ENCODE measurements at regions not wholly inside any gene's neighbourhood (a gene's known extent, or its start where the extent isn't known, plus 50 kb on each side); places are given as distances from the start of the nearest gene placed in this dataset.

DNA sequence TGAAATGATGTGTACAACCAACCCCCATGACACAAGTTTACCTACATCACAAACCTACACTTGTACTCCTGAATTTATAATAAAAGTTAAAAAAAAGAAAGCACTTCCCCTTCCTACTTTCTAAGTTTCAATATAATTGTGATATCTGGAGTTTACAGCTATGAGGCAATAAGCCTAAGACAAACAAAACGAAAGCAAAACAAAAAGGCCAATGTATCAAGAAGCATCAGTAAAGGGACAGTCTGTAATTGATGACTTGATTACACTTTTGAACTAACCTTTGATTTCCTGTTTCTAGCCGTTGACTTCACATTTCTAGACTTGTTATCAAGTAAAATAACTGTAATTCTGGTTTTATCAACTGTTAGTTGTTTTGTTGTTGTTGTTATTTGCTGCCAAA is 187.5 kb upstream of the CNTN3 start:
- no peak overlapping the region for H3K27ac ChIP-seq (ENCODE audit: low read depth in 1 of 2, low read length in 2 of 2)
- no peak overlapping the region for H3K4me2 ChIP-seq (replicated peaks; ENCODE audit: extremely low read depth, low read length, poor library complexity, severe bottlenecking)
- TF ChIP-seq, protein P1, sequence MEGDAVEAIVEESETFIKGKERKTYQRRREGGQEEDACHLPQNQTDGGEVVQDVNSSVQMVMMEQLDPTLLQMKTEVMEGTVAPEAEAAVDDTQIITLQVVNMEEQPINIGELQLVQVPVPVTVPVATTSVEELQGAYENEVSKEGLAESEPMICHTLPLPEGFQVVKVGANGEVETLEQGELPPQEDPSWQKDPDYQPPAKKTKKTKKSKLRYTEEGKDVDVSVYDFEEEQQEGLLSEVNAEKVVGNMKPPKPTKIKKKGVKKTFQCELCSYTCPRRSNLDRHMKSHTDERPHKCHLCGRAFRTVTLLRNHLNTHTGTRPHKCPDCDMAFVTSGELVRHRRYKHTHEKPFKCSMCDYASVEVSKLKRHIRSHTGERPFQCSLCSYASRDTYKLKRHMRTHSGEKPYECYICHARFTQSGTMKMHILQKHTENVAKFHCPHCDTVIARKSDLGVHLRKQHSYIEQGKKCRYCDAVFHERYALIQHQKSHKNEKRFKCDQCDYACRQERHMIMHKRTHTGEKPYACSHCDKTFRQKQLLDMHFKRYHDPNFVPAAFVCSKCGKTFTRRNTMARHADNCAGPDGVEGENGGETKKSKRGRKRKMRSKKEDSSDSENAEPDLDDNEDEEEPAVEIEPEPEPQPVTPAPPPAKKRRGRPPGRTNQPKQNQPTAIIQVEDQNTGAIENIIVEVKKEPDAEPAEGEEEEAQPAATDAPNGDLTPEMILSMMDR (IDR thresholded peaks at IDR 0.05), result no peak
- no peaks in the 10 kb centered on the region for H3K27me3 Mint-ChIP-seq (ENCODE audit: low read depth in 3 of 3)
- no peak for DNase-seq
- no peaks in the 10 kb centered on the region for H3K4me1 ChIP-seq (ENCODE audit: control insufficient read depth in 1 of 2, insufficient read depth in 2 of 2, low read length in 2 of 2)
- intact Hi-C loops (cut with micrococcal nuclease), result no loop called here
- H3K79me2 ChIP-seq (ENCODE audit: insufficient read depth, low read length), result no peaks in the 10 kb centered on the region
- H3K36me3 ChIP-seq (replicated peaks in 1 of 2; ENCODE audit: control insufficient read depth in 1 of 2, insufficient read depth in 2 of 2, low read length in 2 of 2), result no peaks in the 10 kb centered on the region
- H3K9me3 Mint-ChIP-seq, result peaks cover 0 to 15% (median 2%) of the 10 kb centered on the region in 7 donors
- no peak overlapping the region for H3K4me3 Mint-ChIP-seq
- no peak overlapping the region for H3K4me3 ChIP-seq (replicated peaks in 1 of 3; ENCODE audit: low read depth in 2 of 3, low read length in 3 of 3)
- no peaks in the 10 kb centered on the region for H4K20me1 ChIP-seq (ENCODE audit: insufficient read depth, low read length)
- no peaks in the 10 kb centered on the region for H3K27me3 ChIP-seq (ENCODE audit: control insufficient read depth in 2 of 2, insufficient read depth in 2 of 2, low read length in 2 of 2)
- no peaks in the 10 kb centered on the region for H3K4me1 Mint-ChIP-seq
- no CpG with 5 or more reads among the region's 2 CpGs for WGBS (ENCODE audit: insufficient coverage)
- no peak overlapping the region for H3K27ac Mint-ChIP-seq
- peaks cover 3 to 7% of the 10 kb centered on the region in 2 donors for H3K9me3 ChIP-seq (replicated peaks in 1 of 2; ENCODE audit: control insufficient read depth in 1 of 2, insufficient read depth in 1 of 2, low read length in 2 of 2)
- H3K9ac ChIP-seq (ENCODE audit: insufficient read depth, low read length, poor library complexity, severe bottlenecking), result no peak overlapping the region
- no peak overlapping the region for H2AFZ ChIP-seq (ENCODE audit: insufficient read depth, low read depth, low read length, poor library complexity, severe bottlenecking)
- H3K36me3 Mint-ChIP-seq, result no peaks in the 10 kb centered on the region

DNA sequence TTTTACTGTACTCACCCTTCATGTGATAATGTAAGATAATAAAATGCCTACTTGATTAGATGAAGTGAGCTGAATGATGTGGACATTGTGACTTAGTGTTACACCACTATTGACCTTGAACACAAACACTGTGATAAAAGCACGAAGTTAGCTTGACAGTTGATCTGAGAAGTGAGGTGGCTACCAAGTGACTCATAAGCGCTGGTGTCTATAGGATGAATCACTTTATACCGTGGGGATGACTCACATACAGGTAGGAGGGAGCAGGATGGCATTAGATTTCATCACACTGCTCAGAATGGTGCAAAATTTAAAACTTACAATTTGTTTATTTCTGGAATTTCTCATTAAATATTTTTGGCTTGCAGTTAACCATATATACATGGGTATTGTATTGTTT is 174.7 kb upstream of the CNTN3 start:
- Histone ChIP-seq H3K36me3 (replicated peaks in 1 of 2; ENCODE audit: control insufficient read depth in 1 of 2, insufficient read depth in 2 of 2, low read length in 2 of 2) (no peaks in the 10 kb centered on the region), H3K27ac (ENCODE audit: low read depth in 1 of 2, low read length in 2 of 2) (no peak overlapping the region), H2AFZ (ENCODE audit: insufficient read depth, low read depth, low read length, poor library complexity, severe bottlenecking) (no peak overlapping the region), H4K20me1 (ENCODE audit: insufficient read depth, low read length) (no peaks in the 10 kb centered on the region), H3K4me1 (ENCODE audit: control insufficient read depth in 1 of 2, insufficient read depth in 2 of 2, low read length in 2 of 2) (no peaks in the 10 kb centered on the region), H3K4me3 (replicated peaks in 1 of 3; ENCODE audit: low read depth in 2 of 3, low read length in 3 of 3) (no peak overlapping the region), H3K27me3 (ENCODE audit: control insufficient read depth in 2 of 2, insufficient read depth in 2 of 2, low read length in 2 of 2) (no peaks in the 10 kb centered on the region), H3K9me3 (replicated peaks in 1 of 2; ENCODE audit: control insufficient read depth in 1 of 2, insufficient read depth in 1 of 2, low read length in 2 of 2) (peaks cover 4 to 5% of the 10 kb centered on the region in 2 donors), H3K79me2 (ENCODE audit: insufficient read depth, low read length) (no peaks in the 10 kb centered on the region), H3K9ac (ENCODE audit: insufficient read depth, low read length, poor library complexity, severe bottlenecking) (no peak overlapping the region), H3K4me2 (replicated peaks; ENCODE audit: extremely low read depth, low read length, poor library complexity, severe bottlenecking) (no peak overlapping the region)
- Mint-ChIP-seq H3K4me3 (no peak overlapping the region), H3K36me3 (no peaks in the 10 kb centered on the region), H3K9me3 (peaks cover 0 to 12% (median 2%) of the 10 kb centered on the region in 7 donors), H3K27ac (no peak overlapping the region), H3K4me1 (no peaks in the 10 kb centered on the region), H3K27me3 (ENCODE audit: low read depth in 3 of 3) (no peaks in the 10 kb centered on the region)
- DNase-seq, result no peak
- WGBS (ENCODE audit: insufficient coverage), result no CpG with 5 or more reads among the region's 3 CpGs
- TF ChIP-seq, protein P1 (IDR thresholded peaks at IDR 0.05), result no peak
- intact Hi-C loops (cut with micrococcal nuclease), result no loop called here

Measured in CD14-positive monocyte (primary cell).